Loucy (cell line): ENCODE measurements at regions not wholly inside any gene's neighbourhood (a gene's known extent, or its start where the extent isn't known, plus 50 kb on each side); places are given as distances from the start of the nearest gene placed in this dataset.

Source experiments
- H2AFZ ChIP-seq: fragments of 200-600 bp; sonication (generic); 2 replicates; pipeline ENCODE4 v1.6.0; 2016; ENCODE audit warnings: antibody characterized with exemption, mild to moderate bottlenecking, low read length, moderate library complexity
- H3F3A ChIP-seq: fragments of 200-600 bp; 2 replicates; pipeline ENCODE4 v1.6.0; 2016; ENCODE audit warnings: antibody characterized with exemption, low read depth, mild to moderate bottlenecking
- H3K27me3 ChIP-seq: fragments of 200-600 bp; sonication (generic); 2 replicates; pipeline ENCODE4 v1.6.1; 2014; ENCODE audit warnings: low read length, mild to moderate bottlenecking; ENCODE audit not compliant: insufficient read depth, poor library complexity, severe bottlenecking
- H3K36me3 ChIP-seq: fragments of 200-600 bp; sonication (generic); 2 replicates; pipeline ENCODE4 v1.6.1; 2016; ENCODE audit warnings: low read length; ENCODE audit not compliant: insufficient read depth
- H3K4me1 ChIP-seq: fragments of 200-600 bp; sonication (generic); 2 replicates; pipeline ENCODE4 v1.5.1; 2014; ENCODE audit warnings: low read length, mild to moderate bottlenecking; ENCODE audit not compliant: insufficient read depth, poor library complexity, severe bottlenecking
- H3K4me2 ChIP-seq: fragments of 200-600 bp; sonication (generic); 2 replicates; pipeline ENCODE4 v1.6.0; 2014; ENCODE audit warnings: antibody characterized with exemption, low read length, low read depth, mild to moderate bottlenecking; ENCODE audit not compliant: poor library complexity, severe bottlenecking
- H3K4me3 ChIP-seq: fragments of 200-600 bp; sonication (generic); 2 replicates; pipeline ENCODE4 v1.5.1; 2014; ENCODE audit warnings: low read length, mild to moderate bottlenecking, mixed read lengths; ENCODE audit not compliant: poor library complexity, severe bottlenecking
- H3K79me2 ChIP-seq: fragments of 200-600 bp; sonication (generic); 2 replicates; pipeline ENCODE4 v1.6.1; 2014; ENCODE audit warnings: low read length; ENCODE audit not compliant: insufficient read depth
- H3K9ac ChIP-seq: fragments of 200-600 bp; sonication (generic); 2 replicates; pipeline ENCODE4 v1.6.0; 2014; ENCODE audit warnings: mild to moderate bottlenecking, low read depth, low read length, moderate library complexity; ENCODE audit not compliant: poor library complexity, severe bottlenecking
- H3K9me2 ChIP-seq: fragments of 200-600 bp; sonication (generic); replicated peaks from 2 replicates; pipeline ENCODE4 v1.6.1; 2016; ENCODE audit warnings: low read depth, low read length, mixed read lengths
- H3K9me3 ChIP-seq: fragments of 200-600 bp; sonication (generic); 2 replicates; pipeline ENCODE4 v1.6.1; 2014; ENCODE audit warnings: mild to moderate bottlenecking, antibody characterized with exemption, low read length, low read depth; ENCODE audit not compliant: insufficient read depth
- H4K20me1 ChIP-seq: fragments of 200-600 bp; sonication (generic); 2 replicates; pipeline ENCODE4 v1.6.0; 2014; ENCODE audit warnings: antibody characterized with exemption, low read length, mild to moderate bottlenecking; ENCODE audit not compliant: insufficient read depth, poor library complexity, severe bottlenecking
- EZH2phosphoT487 ChIP-seq: fragments of 200-600 bp; IDR thresholded peaks from 2 replicates; pipeline ENCODE4 v1.6.1; 2018; ENCODE audit warnings: antibody characterized with exemption, mild to moderate bottlenecking, moderate library complexity, borderline replicate concordance
- TF ChIP-seq, protein P1 (sequence below): fragments of 200-600 bp; sonication (generic); conservative IDR thresholded peaks from 2 replicates; pipeline ENCODE4 v1.5.1; 2014; ENCODE audit warnings: mild to moderate bottlenecking, antibody characterized with exemption, low read length

DNA sequence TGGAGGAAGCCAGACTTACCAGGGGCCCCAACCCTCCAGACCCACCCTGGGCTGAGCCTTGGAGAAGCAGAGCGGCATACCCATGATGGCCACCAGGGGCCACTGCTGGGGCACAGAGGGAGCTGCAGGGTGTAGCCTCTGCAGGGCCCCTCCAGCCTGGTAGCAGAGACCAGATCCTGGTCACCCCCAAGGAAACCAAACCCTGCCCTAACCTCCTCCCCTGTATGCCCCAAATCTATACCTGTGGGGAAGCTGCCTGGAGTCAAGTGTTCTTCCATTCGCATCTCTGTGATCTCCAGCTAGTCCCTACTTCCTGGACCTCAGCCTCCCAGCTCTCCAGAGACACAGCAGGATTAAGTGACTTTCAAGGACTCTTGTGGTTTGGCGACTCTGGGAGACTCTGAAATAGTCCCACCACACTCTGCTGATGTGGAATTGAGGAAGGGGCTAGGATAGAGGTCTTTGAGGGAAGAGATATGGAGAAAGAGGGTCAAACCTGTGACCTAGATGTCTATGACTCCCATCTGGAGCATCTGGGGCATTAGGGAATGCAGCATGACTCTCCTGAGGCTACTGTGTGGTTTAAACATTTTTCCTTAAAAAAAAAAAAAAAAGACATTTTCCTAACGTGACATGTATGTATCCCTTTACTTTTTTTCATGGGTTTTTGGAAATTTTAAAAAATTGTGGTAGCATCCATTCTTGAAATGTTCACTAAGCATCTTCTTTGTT lies 119.2 kb upstream of the IPO9 start:
- H3K36me3 ChIP-seq: no peaks in the 10 kb centered on the region

DNA sequence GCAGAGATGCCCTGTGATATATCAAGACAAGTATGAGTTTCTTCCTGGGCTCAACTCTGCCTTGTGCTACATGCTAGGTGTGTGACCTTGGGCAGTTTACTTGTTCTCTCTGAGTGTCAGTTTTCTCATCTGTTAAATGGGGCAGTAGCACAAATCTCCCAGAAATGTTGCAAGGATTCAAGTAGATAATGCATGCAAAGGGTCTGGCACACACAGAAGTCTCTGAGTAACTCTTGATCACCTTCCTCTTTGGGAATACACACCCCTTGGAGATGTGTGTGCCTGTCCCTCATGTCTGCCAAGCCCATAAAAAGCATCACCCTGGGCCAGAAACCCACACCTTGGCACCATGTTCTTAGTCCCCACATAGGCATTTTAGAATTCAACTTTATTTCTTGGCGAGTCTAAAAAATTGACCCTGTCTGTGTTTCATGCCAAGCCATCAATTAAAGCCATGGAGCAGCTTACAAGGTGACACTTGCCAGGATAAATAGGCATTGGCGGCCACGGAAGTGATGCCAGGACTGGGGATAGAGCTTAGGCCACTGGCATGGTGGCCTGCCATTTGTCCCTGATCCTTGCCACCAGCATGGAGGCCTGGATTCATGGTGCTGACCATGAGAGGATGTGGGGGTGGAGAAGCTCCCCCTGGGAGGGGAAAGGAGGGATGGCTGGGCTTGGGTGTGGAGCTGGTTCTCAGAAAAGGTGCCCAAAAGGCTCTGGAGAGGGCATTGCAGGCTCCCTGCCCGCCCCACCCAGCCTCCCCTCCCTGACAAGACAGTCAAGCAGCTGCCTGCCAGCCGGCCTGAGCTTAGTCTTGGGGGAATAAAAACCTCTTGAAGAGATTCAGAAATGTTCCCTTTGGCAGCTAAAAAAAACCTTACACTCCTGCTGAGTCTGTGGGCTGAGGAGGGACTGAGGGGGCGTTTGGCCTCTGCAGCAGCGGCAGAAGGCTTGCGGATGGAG lies 118.0 kb upstream of the IPO9 start:
- no peak overlapping the region for H3K4me2 ChIP-seq
- H2AFZ ChIP-seq: no peak overlapping the region
- H4K20me1 ChIP-seq: no peaks in the 10 kb centered on the region
- no peak overlapping the region for H3K4me3 ChIP-seq
- H3K9me2 ChIP-seq: no peaks in the 10 kb centered on the region
- H3K9ac ChIP-seq: no peak overlapping the region
- no peaks in the 10 kb centered on the region for H3K36me3 ChIP-seq
- H3K4me1 ChIP-seq: peaks cover 15% of the 10 kb centered on the region
- TF ChIP-seq EZH2phosphoT487: no peak
- TF ChIP-seq, protein P1, sequence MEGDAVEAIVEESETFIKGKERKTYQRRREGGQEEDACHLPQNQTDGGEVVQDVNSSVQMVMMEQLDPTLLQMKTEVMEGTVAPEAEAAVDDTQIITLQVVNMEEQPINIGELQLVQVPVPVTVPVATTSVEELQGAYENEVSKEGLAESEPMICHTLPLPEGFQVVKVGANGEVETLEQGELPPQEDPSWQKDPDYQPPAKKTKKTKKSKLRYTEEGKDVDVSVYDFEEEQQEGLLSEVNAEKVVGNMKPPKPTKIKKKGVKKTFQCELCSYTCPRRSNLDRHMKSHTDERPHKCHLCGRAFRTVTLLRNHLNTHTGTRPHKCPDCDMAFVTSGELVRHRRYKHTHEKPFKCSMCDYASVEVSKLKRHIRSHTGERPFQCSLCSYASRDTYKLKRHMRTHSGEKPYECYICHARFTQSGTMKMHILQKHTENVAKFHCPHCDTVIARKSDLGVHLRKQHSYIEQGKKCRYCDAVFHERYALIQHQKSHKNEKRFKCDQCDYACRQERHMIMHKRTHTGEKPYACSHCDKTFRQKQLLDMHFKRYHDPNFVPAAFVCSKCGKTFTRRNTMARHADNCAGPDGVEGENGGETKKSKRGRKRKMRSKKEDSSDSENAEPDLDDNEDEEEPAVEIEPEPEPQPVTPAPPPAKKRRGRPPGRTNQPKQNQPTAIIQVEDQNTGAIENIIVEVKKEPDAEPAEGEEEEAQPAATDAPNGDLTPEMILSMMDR: no peak
- H3K9me3 ChIP-seq: no peaks in the 10 kb centered on the region
- H3F3A ChIP-seq: no peaks in the 10 kb centered on the region
- H3K27me3 ChIP-seq: no peaks in the 10 kb centered on the region
- H3K79me2 ChIP-seq: no peaks in the 10 kb centered on the region

More for the DNA sequence above, 119.2 kb upstream of the IPO9 start:
- H3K79me2 ChIP-seq: no peaks in the 10 kb centered on the region
- no peaks in the 10 kb centered on the region for H3F3A ChIP-seq
- H3K9ac ChIP-seq: no peak overlapping the region
- no peaks in the 10 kb centered on the region for H3K9me2 ChIP-seq
- TF ChIP-seq, protein P1: peak; percentile 77
- TF ChIP-seq EZH2phosphoT487: no peak
- peaks cover 15% of the 10 kb centered on the region for H3K4me1 ChIP-seq
- no peaks in the 10 kb centered on the region for H3K27me3 ChIP-seq
- H3K4me3 ChIP-seq: no peak overlapping the region
- H3K9me3 ChIP-seq: no peaks in the 10 kb centered on the region
- H4K20me1 ChIP-seq: no peaks in the 10 kb centered on the region
- peak overlapping the region; percentile 49; the same call in 1 of the 2 replicates for H2AFZ ChIP-seq
- no peak overlapping the region for H3K4me2 ChIP-seq

DNA sequence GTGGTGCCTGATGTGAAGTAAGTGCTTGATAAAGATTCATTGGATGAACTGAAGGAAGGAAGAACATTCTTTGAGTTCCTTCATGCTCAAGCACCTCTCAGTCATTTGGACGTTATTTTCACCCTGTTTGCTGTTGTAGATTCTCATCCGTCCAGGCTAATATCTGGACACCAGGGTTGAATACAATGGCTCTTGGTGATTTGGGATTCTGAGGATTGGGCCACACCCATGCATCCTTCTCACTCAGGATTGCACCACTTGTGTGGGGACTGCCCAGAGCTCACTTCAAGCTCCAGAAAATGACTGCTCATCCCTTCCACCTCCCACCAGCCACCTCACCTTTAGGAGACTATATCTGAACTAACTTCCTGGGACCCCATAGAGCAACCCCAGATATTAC lies 117.1 kb upstream of the IPO9 start:
- Histone ChIP-seq H3K27me3 (no peaks in the 10 kb centered on the region), H3K36me3 (no peaks in the 10 kb centered on the region), H3K9ac (no peak overlapping the region), H3K4me1 (peaks cover 15% of the 10 kb centered on the region), H3K4me2 (no peak overlapping the region), H3K79me2 (no peaks in the 10 kb centered on the region), H3F3A (no peaks in the 10 kb centered on the region), H3K4me3 (no peak overlapping the region), H4K20me1 (no peaks in the 10 kb centered on the region), H3K9me3 (no peaks in the 10 kb centered on the region), H2AFZ (no peak overlapping the region), H3K9me2 (no peaks in the 10 kb centered on the region)
- TF ChIP-seq, protein P1: no peak
- no peak for TF ChIP-seq EZH2phosphoT487
